ENCODE measurements at regions not wholly inside any gene's neighbourhood (a gene's known extent, or its start where the extent isn't known, plus 50 kb on each side); places are given as distances from the start of the nearest gene placed in this dataset.

DNA sequence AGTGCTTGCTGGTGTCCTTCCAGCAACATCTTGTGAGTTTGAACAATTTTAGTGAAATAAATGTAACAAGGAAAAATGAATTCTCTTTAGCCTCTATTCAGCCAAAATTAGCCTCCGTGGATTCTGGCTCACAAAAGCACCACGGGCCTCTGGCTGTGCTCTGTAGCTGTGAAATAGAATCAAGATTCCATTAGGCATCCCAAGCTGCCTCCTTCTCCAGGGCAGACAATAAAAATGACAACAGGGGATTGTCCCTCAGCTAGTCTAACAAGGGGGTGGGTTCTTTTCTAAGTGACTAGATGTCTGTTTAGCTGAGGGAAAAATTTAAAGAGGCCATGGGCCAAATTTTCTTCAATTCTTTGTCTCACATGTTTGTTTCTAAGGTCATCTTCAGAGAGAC lies 254.7 kb upstream of the FIGN start:
- no peaks in the 10 kb centered on the region for H3K4me1 ChIP-seq (ENCODE audit: control insufficient read depth, extremely low read depth, insufficient read depth, low read length)
- H4K20me1 ChIP-seq (replicated peaks; ENCODE audit: control insufficient read depth, extremely low read depth, insufficient read depth, low read length) = no peaks in the 10 kb centered on the region
- FAIRE-seq = no peak
- no peak for TF ChIP-seq POLR2A (IDR thresholded peaks at IDR 0.05; ENCODE audit: low read depth, low read length)
- no peak for TF ChIP-seq FOS (IDR thresholded peaks at IDR 0.05; ENCODE audit: borderline replicate concordance, insufficient read depth, low read length)
- TF ChIP-seq MYC (IDR thresholded peaks at IDR 0.05; ENCODE audit: low read depth, low read length) = no peak
- no peak for TF ChIP-seq JUN (IDR thresholded peaks at IDR 0.05; ENCODE audit: borderline replicate concordance, insufficient read depth, insufficient read length, low read depth)
- TF ChIP-seq EZH2 (IDR thresholded peaks at IDR 0.05; ENCODE audit: borderline replicate concordance, low read depth, low read length, severe bottlenecking) = no peak
- TF ChIP-seq, protein P1, sequence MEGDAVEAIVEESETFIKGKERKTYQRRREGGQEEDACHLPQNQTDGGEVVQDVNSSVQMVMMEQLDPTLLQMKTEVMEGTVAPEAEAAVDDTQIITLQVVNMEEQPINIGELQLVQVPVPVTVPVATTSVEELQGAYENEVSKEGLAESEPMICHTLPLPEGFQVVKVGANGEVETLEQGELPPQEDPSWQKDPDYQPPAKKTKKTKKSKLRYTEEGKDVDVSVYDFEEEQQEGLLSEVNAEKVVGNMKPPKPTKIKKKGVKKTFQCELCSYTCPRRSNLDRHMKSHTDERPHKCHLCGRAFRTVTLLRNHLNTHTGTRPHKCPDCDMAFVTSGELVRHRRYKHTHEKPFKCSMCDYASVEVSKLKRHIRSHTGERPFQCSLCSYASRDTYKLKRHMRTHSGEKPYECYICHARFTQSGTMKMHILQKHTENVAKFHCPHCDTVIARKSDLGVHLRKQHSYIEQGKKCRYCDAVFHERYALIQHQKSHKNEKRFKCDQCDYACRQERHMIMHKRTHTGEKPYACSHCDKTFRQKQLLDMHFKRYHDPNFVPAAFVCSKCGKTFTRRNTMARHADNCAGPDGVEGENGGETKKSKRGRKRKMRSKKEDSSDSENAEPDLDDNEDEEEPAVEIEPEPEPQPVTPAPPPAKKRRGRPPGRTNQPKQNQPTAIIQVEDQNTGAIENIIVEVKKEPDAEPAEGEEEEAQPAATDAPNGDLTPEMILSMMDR (IDR thresholded peaks at IDR 0.05; ENCODE audit: extremely low read depth in 1 of 2, insufficient read depth in 1 of 2, low read depth in 1 of 2, low read length in 2 of 2) = no peak
- no peak for TF ChIP-seq MAX (IDR thresholded peaks at IDR 0.05; ENCODE audit: insufficient read depth, insufficient read length)
- no peak for TF ChIP-seq GATA2 (IDR thresholded peaks at IDR 0.05; ENCODE audit: insufficient read depth, insufficient read length, low read depth, low read length)
- TF ChIP-seq POLR2AphosphoS5 (IDR thresholded peaks at IDR 0.05; ENCODE audit: insufficient read depth, low read depth, low read length) = no peak
- H3K4me3 ChIP-seq (replicated peaks in 1 of 3; ENCODE audit: insufficient read depth in 1 of 3, low read depth in 1 of 3, low read length in 3 of 3) = no peak overlapping the region
- H3K79me2 ChIP-seq (ENCODE audit: control insufficient read depth, insufficient read depth, low read length) = no peaks in the 10 kb centered on the region
- no TSS peak for BruUV-seq (replicated peaks)
- no peaks in the 10 kb centered on the region for H3K9me1 ChIP-seq (replicated peaks; ENCODE audit: control insufficient read depth, extremely low read depth, insufficient read depth, low read length)
- DNase-seq (ENCODE audit: low read depth, low spot score) = no peak
- H3K9ac ChIP-seq (replicated peaks; ENCODE audit: extremely low read depth, insufficient read depth, low read length) = no peak overlapping the region
- no peaks in the 10 kb centered on the region for H3K9me3 ChIP-seq (replicated peaks; ENCODE audit: control insufficient read depth, insufficient read depth, low read length)
- ChIA-PET POLR2A (no interaction called here), CTCF (no interaction called here)
- no peaks in the 10 kb centered on the region for H3K36me3 ChIP-seq (ENCODE audit: control insufficient read depth in 2 of 2, extremely low read depth in 1 of 2, insufficient read depth in 2 of 2, low read length in 2 of 2)
- no peak overlapping the region for H3K27ac ChIP-seq (ENCODE audit: insufficient read depth, low read depth, low read length)
- H3K27me3 ChIP-seq (ENCODE audit: control insufficient read depth in 2 of 2, insufficient read depth in 2 of 2, low read length in 2 of 2) = no peaks in the 10 kb centered on the region
- dilution Hi-C loops (cut with MboI; ENCODE audit: extremely low pct_ligation_motif_present, low sequenced_read_pairs) (no loop called here), intact Hi-C loops (cut with micrococcal nuclease) (no loop called here)
- H3K4me2 ChIP-seq (ENCODE audit: insufficient read depth, low read length) = no peak overlapping the region
- H2AFZ ChIP-seq (ENCODE audit: low read depth, low read length) = no peak overlapping the region

Measured in endothelial cell of umbilical vein (primary cell).